ENCODE measurements at regions not wholly inside any gene's neighbourhood (a gene's known extent, or its start where the extent isn't known, plus 50 kb on each side); places are given as distances from the start of the nearest gene placed in this dataset.

- DNase-seq (ENCODE audit: extremely low read depth, low read depth) = peak; percentile 2
- TF ChIP-seq CTCF (IDR thresholded peaks at IDR 0.05; ENCODE audit: low read depth, low read length) = peak; percentile 45
Measured at GRCh38 chrX:36908801-36909675, 99.1 kb upstream of the FAM47C start.

- TF ChIP-seq CTCF (IDR thresholded peaks at IDR 0.05; ENCODE audit: low read depth, low read length) = no peak
Measured at GRCh38 chrX:36909676-36910030, 98.5 kb upstream of the FAM47C start.

GRCh38 chrX:36913551-36913950 lies 94.6 kb upstream of the FAM47C start:
- no peak for TF ChIP-seq CTCF (IDR thresholded peaks at IDR 0.05; ENCODE audit: low read depth, low read length)
- no peak for DNase-seq (ENCODE audit: extremely low read depth, low read depth)

More at GRCh38 chrX:36909676-36910030, 98.5 kb upstream of the FAM47C start:
- no peak for DNase-seq (ENCODE audit: extremely low read depth, low read depth)

GRCh38 chrX:36916941-36917340 lies 91.2 kb upstream of the FAM47C start:
- no peak for TF ChIP-seq CTCF (IDR thresholded peaks at IDR 0.05; ENCODE audit: low read depth, low read length)
- DNase-seq (ENCODE audit: extremely low read depth, low read depth) = no peak

- DNase-seq (ENCODE audit: extremely low read depth, low read depth) = no peak
- no peak for TF ChIP-seq CTCF (IDR thresholded peaks at IDR 0.05; ENCODE audit: low read depth, low read length)
Measured at GRCh38 chrX:36927712-36928111, 80.5 kb upstream of the FAM47C start.

GRCh38 chrX:36930491-36930890 lies 77.7 kb upstream of the FAM47C start:
- no peak for TF ChIP-seq CTCF (IDR thresholded peaks at IDR 0.05; ENCODE audit: low read depth, low read length)
- no peak for DNase-seq (ENCODE audit: extremely low read depth, low read depth)

GRCh38 chrX:36947214-36947613 lies 61.0 kb upstream of the FAM47C start:
- no peak for DNase-seq (ENCODE audit: extremely low read depth, low read depth)
- no peak for TF ChIP-seq CTCF (IDR thresholded peaks at IDR 0.05; ENCODE audit: low read depth, low read length)

Data from AG09319 (cell line).